SU-DHL-6 (cell line): ENCODE measurements at regions not wholly inside any gene's neighbourhood (a gene's known extent, or its start where the extent isn't known, plus 50 kb on each side); places are given as distances from the start of the nearest gene placed in this dataset.

ENCODE experiments used
- CTCF ChIP-seq: fragments of 200-600 bp; sonication (generic); IDR thresholded peaks from one replicate; pipeline ENCODE4 v1.5.1; 2017; ENCODE audit warnings: antibody characterized with exemption, mild to moderate bottlenecking, low read length, moderate library complexity; ENCODE audit not compliant: insufficient read depth, poor library complexity, severe bottlenecking
- EZH2phosphoT487 ChIP-seq: fragments of 200-600 bp; sonication (generic), shearing (Covaris generic); conservative IDR thresholded peaks from 2 replicates; pipeline ENCODE4 v1.6.1; 2018; ENCODE audit warnings: mild to moderate bottlenecking, antibody characterized with exemption, low read length, moderate library complexity, mixed read lengths

- no peak for TF ChIP-seq CTCF
- TF ChIP-seq EZH2phosphoT487, result no peak
These were observed 370.5 kb downstream of the NPHP4 start for GRCh38 chr1:5621692-5622091.
